NT2/D1 (cell line): ENCODE measurements at regions not wholly inside any gene's neighbourhood (a gene's known extent, or its start where the extent isn't known, plus 50 kb on each side); places are given as distances from the start of the nearest gene placed in this dataset.

Experiments
- SUZ12 ChIP-seq: IDR thresholded peaks from 2 replicates; pipeline ENCODE4 v1.6.1; 2011; ENCODE audit not compliant: insufficient read length, insufficient read depth; ENCODE audit errors: extremely low read depth
- YY1 ChIP-seq: IDR thresholded peaks from 2 replicates; pipeline ENCODE4 v1.6.1; 2011; ENCODE audit not compliant: insufficient read length, insufficient read depth

- TF ChIP-seq SUZ12: no peak
- TF ChIP-seq YY1: no peak
Measured at GRCh38 chr16:60907645-60908044, 1128.6 kb downstream of the CDH8 start.
